HG03280 (cell line): ENCODE measurements at regions not wholly inside any gene's neighbourhood (a gene's known extent, or its start where the extent isn't known, plus 50 kb on each side); places are given as distances from the start of the nearest gene placed in this dataset.
A peak's percentile ranks its signal among the peaks of the same experiment; 100 is the strongest.

Source experiments
- ATAC-seq: cut with Tn5 transposase; IDR thresholded peaks from one replicate; pipeline ENCODE4 v1.9.1; 2021; ENCODE audit warnings: mild to moderate bottlenecking, moderate library complexity; ENCODE audit not compliant: unreplicated experiment

- no peak for ATAC-seq
Measured at GRCh38 chr13:47831265-47831664, 169.8 kb downstream of the SUCLA2 start.

GRCh38 chr13:47829690-47830089, 171.4 kb downstream of the SUCLA2 start:
- no peak for ATAC-seq

GRCh38 chr13:47826471-47826870, 174.6 kb downstream of the SUCLA2 start:
- no peak for ATAC-seq

GRCh38 chr13:47822036-47822435, 179.0 kb downstream of the SUCLA2 start:
- no peak for ATAC-seq

- no peak for ATAC-seq
Measured at GRCh38 chr13:47816831-47817230, 184.2 kb downstream of the SUCLA2 start.

- no peak for ATAC-seq
Measured at GRCh38 chr13:47813718-47814117, 187.4 kb downstream of the SUCLA2 start.

GRCh38 chr13:47809411-47809810, 191.7 kb downstream of the SUCLA2 start:
- no peak for ATAC-seq

- ATAC-seq, result no peak
Measured at GRCh38 chr13:47803131-47803530, 197.9 kb downstream of the SUCLA2 start.

- ATAC-seq, result no peak
Measured at GRCh38 chr13:47801555-47801954, 199.5 kb downstream of the SUCLA2 start.

- no peak for ATAC-seq
Measured at GRCh38 chr13:47800593-47800992, 200.5 kb downstream of the SUCLA2 start.

- no peak for ATAC-seq
Measured at GRCh38 chr13:47798906-47799305, 202.2 kb downstream of the SUCLA2 start.

- no peak for ATAC-seq
Measured at GRCh38 chr13:47798194-47798593, 202.9 kb downstream of the SUCLA2 start.

- no peak for ATAC-seq
Measured at GRCh38 chr13:47796816-47797215, 204.3 kb downstream of the SUCLA2 start.

- ATAC-seq, result no peak
Measured at GRCh38 chr13:47794963-47795362, 206.1 kb downstream of the SUCLA2 start.

GRCh38 chr13:47790755-47791154, 210.3 kb downstream of the SUCLA2 start:
- ATAC-seq, result no peak

- no peak for ATAC-seq
Measured at GRCh38 chr13:47788844-47789243, 212.2 kb downstream of the SUCLA2 start.

- peak; percentile 17 for ATAC-seq
Measured at GRCh38 chr13:47774671-47774994, 226.4 kb downstream of the SUCLA2 start.

GRCh38 chr13:47764817-47765216, 236.3 kb downstream of the SUCLA2 start:
- no peak for ATAC-seq

- ATAC-seq, result no peak
Measured at GRCh38 chr13:47757466-47758080, 243.5 kb downstream of the SUCLA2 start.

GRCh38 chr13:47747901-47748300, 253.2 kb downstream of the SUCLA2 start:
- ATAC-seq, result no peak

GRCh38 chr13:47726394-47726793, 274.7 kb downstream of the SUCLA2 start:
- ATAC-seq, result no peak

- ATAC-seq, result no peak
Measured at GRCh38 chr13:47723898-47724297, 277.2 kb downstream of the SUCLA2 start.

GRCh38 chr13:47719164-47719563, 281.9 kb downstream of the SUCLA2 start:
- no peak for ATAC-seq
